CD4-positive, alpha-beta T cell (primary cell): ENCODE measurements at regions not wholly inside any gene's neighbourhood (a gene's known extent, or its start where the extent isn't known, plus 50 kb on each side); places are given as distances from the start of the nearest gene placed in this dataset.

Experiments used
- ATAC-seq: fragments of 200-7000 bp; cut with Tn5 transposase; one replicate; pipeline ENCODE4 v1.10.0; 2022; ENCODE audit warnings: mild to moderate bottlenecking; ENCODE audit not compliant: poor library complexity
- CTCF ChIA-PET: fragments of 350-600 bp; sonication (Branson Sonifier 250); formaldehyde crosslinking; loops from one replicate; lab custom pipeline; 2021; ENCODE audit warnings: antibody characterized with exemption, inconsistent platforms; lab: Charles Lee
- POLR2A ChIA-PET: fragments of 350-600 bp; sonication (Branson Sonifier 250); formaldehyde crosslinking; loops from one replicate; lab custom pipeline; 2021; ENCODE audit warnings: antibody characterized with exemption, inconsistent platforms; lab: Charles Lee
- DNase-seq, 14 experiments: peaks; one replicate each; pipeline ENCODE4 v3.0.0-alpha.2; 2013 to 2020; ENCODE audit warnings: mixed read lengths in 2 of 14
- H3K27ac ChIP-seq, 2 donors: one replicate each; pipeline versions ENCODE4 v1.5.1 to v1.7.0; 2013; ENCODE audit warnings: low read length in 2 of 2, low read depth in 1 of 2, mild to moderate bottlenecking in 1 of 2
- H3K27me3 ChIP-seq, 2 experiments: 1 replicate in 1 of 2; 2 replicates in 1 of 2; pipeline versions ENCODE4 v1.6.1 to v1.7.0; 2013; ENCODE audit warnings: low read length in 2 of 2, control low read depth in 1 of 2, mild to moderate bottlenecking in 1 of 2, moderate library complexity in 1 of 2; ENCODE audit not compliant: insufficient read depth in 2 of 2, control insufficient read depth in 1 of 2
- H3K36me3 ChIP-seq: one replicate; pipeline ENCODE4 v1.6.1; 2013; ENCODE audit warnings: low read length, control low read depth; ENCODE audit not compliant: insufficient read depth
- H3K4me1 ChIP-seq: one replicate; pipeline ENCODE4 v1.6.1; 2013; ENCODE audit warnings: low read length, control low read depth; ENCODE audit not compliant: insufficient read depth
- H3K4me3 ChIP-seq: one replicate; pipeline ENCODE4 v1.5.1; 2013; ENCODE audit warnings: mild to moderate bottlenecking, low read length, moderate library complexity
- H3K9me3 ChIP-seq, 2 experiments: 1 replicate in 1 of 2; 2 replicates in 1 of 2; pipeline versions ENCODE4 v1.6.1 to v1.7.0; 2013; ENCODE audit warnings: low read length in 2 of 2, mild to moderate bottlenecking in 2 of 2, control low read depth in 1 of 2, moderate library complexity in 1 of 2; ENCODE audit not compliant: control insufficient read depth in 1 of 2, insufficient read depth in 1 of 2
- H3K27ac Mint-ChIP-seq: one replicate; pipeline ENCODE4 v1.8.0; 2020; ENCODE audit warnings: mixed read lengths
- H3K27me3 Mint-ChIP-seq: one replicate; pipeline ENCODE4 v1.8.0; 2021; ENCODE audit warnings: mixed read lengths
- H3K36me3 Mint-ChIP-seq: one replicate; pipeline ENCODE4 v1.8.0; 2021; ENCODE audit warnings: low read depth, mixed read lengths
- H3K4me1 Mint-ChIP-seq: one replicate; pipeline ENCODE4 v1.8.0; 2021; ENCODE audit warnings: low read depth, mixed read lengths
- H3K4me3 Mint-ChIP-seq: one replicate; pipeline ENCODE4 v1.8.0; 2020; ENCODE audit warnings: mild to moderate bottlenecking, mixed read lengths
- H3K9me3 Mint-ChIP-seq: one replicate; pipeline ENCODE4 v1.8.0; 2020; ENCODE audit warnings: mixed read lengths
- CTCF ChIP-seq: fragments of 200-600 bp; IDR thresholded peaks from one replicate; pipeline ENCODE4 v1.8.0; 2022; ENCODE audit warnings: antibody characterized with exemption, mild to moderate bottlenecking
- intact Hi-C, 2 experiments: fragments of 100-400 bp; cut with DNase I in 1 of 2; cut with micrococcal nuclease in 1 of 2; formaldehyde crosslinking; loops; one replicate each; pipeline versions ENCODE4 v1.15.1 to v1.9.0; 2023 to 2025; cut with DNase I, micrococcal nuclease

- intact Hi-C loops: no loop called here
Observed at GRCh38 chr2:53397085-53397484, 370.5 kb upstream of the CHAC2 start.

GRCh38 chr2:53381271-53381670, 386.3 kb upstream of the CHAC2 start:
- Histone ChIP-seq H3K27me3 (no peaks in the 10 kb centered on the region), H3K4me1 (no peaks in the 10 kb centered on the region), H3K27ac (no peak overlapping the region), H3K36me3 (no peaks in the 10 kb centered on the region), H3K4me3 (no peak overlapping the region), H3K9me3 (no peaks in the 10 kb centered on the region)
- H3K9me3 Mint-ChIP-seq: peaks cover 4% of the 10 kb centered on the region
- H3K36me3 Mint-ChIP-seq: no peaks in the 10 kb centered on the region
- ATAC-seq: no peak
- H3K4me3 Mint-ChIP-seq: no peak overlapping the region
- H3K27me3 Mint-ChIP-seq: no peaks in the 10 kb centered on the region
- intact Hi-C loops: no loop called here
- TF ChIP-seq CTCF: no peak
- CTCF ChIA-PET: interaction anchor here (0.6 kb wide), 1 partner anchor 12 kb away, joined by 3 read pairs; no protein-coding TSS in a partner anchor
- DNase-seq: no peak
- no peaks in the 10 kb centered on the region for H3K4me1 Mint-ChIP-seq
- POLR2A ChIA-PET: no interaction called here
- no peak overlapping the region for H3K27ac Mint-ChIP-seq

More at GRCh38 chr2:53397085-53397484, 370.5 kb upstream of the CHAC2 start:
- ATAC-seq (no peak), DNase-seq (no peak)
- Mint-ChIP-seq H3K27me3 (no peaks in the 10 kb centered on the region), H3K4me1 (no peaks in the 10 kb centered on the region), H3K4me3 (no peak overlapping the region), H3K36me3 (no peaks in the 10 kb centered on the region), H3K9me3 (peaks cover 3% of the 10 kb centered on the region), H3K27ac (no peak overlapping the region)
- POLR2A ChIA-PET: no interaction called here
- no peaks in the 10 kb centered on the region for H3K4me1 ChIP-seq
- CTCF ChIA-PET: no interaction called here
- no peak overlapping the region for H3K4me3 ChIP-seq
- H3K36me3 ChIP-seq: no peaks in the 10 kb centered on the region
- no peaks in the 10 kb centered on the region for H3K9me3 ChIP-seq
- H3K27me3 ChIP-seq: no peaks in the 10 kb centered on the region
- no peak overlapping the region for H3K27ac ChIP-seq
- no peak for TF ChIP-seq CTCF

GRCh38 chr2:53379547-53379946, 388.1 kb upstream of the CHAC2 start:
- intact Hi-C loops: no loop called here
- CTCF ChIA-PET: no interaction called here
- no peak for ATAC-seq
- no peak overlapping the region for H3K27ac Mint-ChIP-seq
- H3K36me3 Mint-ChIP-seq: no peaks in the 10 kb centered on the region
- Histone ChIP-seq H3K9me3 (no peaks in the 10 kb centered on the region), H3K36me3 (no peaks in the 10 kb centered on the region), H3K27me3 (no peaks in the 10 kb centered on the region), H3K4me3 (no peak overlapping the region), H3K27ac (no peak overlapping the region), H3K4me1 (no peaks in the 10 kb centered on the region)
- no peak for DNase-seq
- H3K4me3 Mint-ChIP-seq: no peak overlapping the region
- H3K4me1 Mint-ChIP-seq: no peaks in the 10 kb centered on the region
- no peaks in the 10 kb centered on the region for H3K27me3 Mint-ChIP-seq
- H3K9me3 Mint-ChIP-seq: peaks cover 4% of the 10 kb centered on the region
- POLR2A ChIA-PET: no interaction called here
- no peak for TF ChIP-seq CTCF
